PC-9 (cell line): ENCODE measurements at regions not wholly inside any gene's neighbourhood (a gene's known extent, or its start where the extent isn't known, plus 50 kb on each side); places are given as distances from the start of the nearest gene placed in this dataset.

Experiments used
- BruUV-seq: library from RNA; stranded (reverse); fragments of 400-500 nt; replicated peaks from 2 replicates; lab custom pipeline; 2021; lab: Mats Ljungman, UMichigan
- CTCF ChIA-PET: fragments of 300-600 bp; sonication (Branson Sonifier 250); formaldehyde crosslinking; loops from one replicate; lab custom pipeline; 2022; ENCODE audit warnings: antibody characterized with exemption; lab: Charles Lee
- POLR2A ChIA-PET: fragments of 300-600 bp; sonication (Branson Sonifier 250); formaldehyde crosslinking; loops from one replicate; lab custom pipeline; 2022; ENCODE audit warnings: antibody characterized with exemption; ENCODE audit not compliant: unreplicated experiment; lab: Charles Lee
- DNase-seq, 2 experiments: peaks; one replicate each; pipeline versions ENCODE4 v3.0.0 to v3.0.0-alpha.2; 2015 to 2022; ENCODE audit warnings: mixed read lengths in 1 of 2
- H2AFZ ChIP-seq: fragments of 200-600 bp; sonication (generic); 2 replicates; pipeline ENCODE4 v1.8.1; 2017; ENCODE audit warnings: antibody characterized with exemption
- H3F3A ChIP-seq: fragments of 200-600 bp; sonication (generic); 2 replicates; pipeline ENCODE4 v1.8.1; 2017; ENCODE audit warnings: antibody characterized with exemption, mild to moderate bottlenecking, low read depth; ENCODE audit not compliant: insufficient read depth
- H3K27ac ChIP-seq: fragments of 200-600 bp; sonication (generic); 2 replicates; pipeline ENCODE4 v1.6.1; 2016; ENCODE audit warnings: mixed run types
- H3K27me3 ChIP-seq: fragments of 200-600 bp; sonication (generic); 2 replicates; pipeline ENCODE4 v1.6.1; 2016; ENCODE audit warnings: low read depth, mixed run types; ENCODE audit not compliant: insufficient read depth
- H3K36me3 ChIP-seq: fragments of 200-600 bp; sonication (generic); 2 replicates; pipeline ENCODE4 v1.6.1; 2016; ENCODE audit warnings: low read depth, mixed run types
- H3K4me1 ChIP-seq: fragments of 200-600 bp; sonication (generic); replicated peaks from 2 replicates; pipeline ENCODE4 v1.6.1; 2016; ENCODE audit warnings: mixed run types; ENCODE audit not compliant: insufficient read depth
- H3K4me2 ChIP-seq: fragments of 200-600 bp; sonication (generic); 2 replicates; pipeline ENCODE4 v1.6.1; 2017; ENCODE audit warnings: mixed run types
- H3K4me3 ChIP-seq: fragments of 200-600 bp; sonication (generic); 2 replicates; pipeline ENCODE4 v1.6.1; 2016; ENCODE audit warnings: mixed run types
- H3K79me2 ChIP-seq: fragments of 200-600 bp; sonication (generic); 2 replicates; pipeline ENCODE4 v1.6.1; 2017; ENCODE audit warnings: low read depth, mixed run types
- H3K9me2 ChIP-seq: fragments of 200-600 bp; sonication (generic); 2 replicates; pipeline ENCODE4 v1.8.1; 2017; ENCODE audit warnings: mild to moderate bottlenecking; ENCODE audit not compliant: insufficient read depth
- H3K9me3 ChIP-seq: fragments of 200-600 bp; sonication (generic); 2 replicates; pipeline ENCODE4 v1.8.1; 2016; ENCODE audit warnings: low read depth; ENCODE audit not compliant: insufficient read depth
- H4K20me1 ChIP-seq: fragments of 200-600 bp; sonication (generic); 2 replicates; pipeline ENCODE4 v1.8.1; 2017; ENCODE audit not compliant: insufficient read depth
- EZH2 ChIP-seq: fragments of 200-600 bp; sonication (generic); IDR thresholded peaks from 2 replicates; pipeline ENCODE4 v1.8.0; 2017; ENCODE audit warnings: antibody characterized with exemption, low read depth
- intact Hi-C: fragments of 100-400 bp; cut with micrococcal nuclease; formaldehyde crosslinking; loops from one replicate; pipeline ENCODE4 v1.10.0; 2022; ENCODE audit not compliant: unreplicated experiment
- TF ChIP-seq, protein P1 (sequence below): fragments of 200-600 bp; sonication (generic); conservative IDR thresholded peaks from 2 replicates; pipeline ENCODE4 v1.6.1; 2017; ENCODE audit warnings: mixed run types, antibody characterized with exemption, mild to moderate bottlenecking, moderate library complexity

DNA sequence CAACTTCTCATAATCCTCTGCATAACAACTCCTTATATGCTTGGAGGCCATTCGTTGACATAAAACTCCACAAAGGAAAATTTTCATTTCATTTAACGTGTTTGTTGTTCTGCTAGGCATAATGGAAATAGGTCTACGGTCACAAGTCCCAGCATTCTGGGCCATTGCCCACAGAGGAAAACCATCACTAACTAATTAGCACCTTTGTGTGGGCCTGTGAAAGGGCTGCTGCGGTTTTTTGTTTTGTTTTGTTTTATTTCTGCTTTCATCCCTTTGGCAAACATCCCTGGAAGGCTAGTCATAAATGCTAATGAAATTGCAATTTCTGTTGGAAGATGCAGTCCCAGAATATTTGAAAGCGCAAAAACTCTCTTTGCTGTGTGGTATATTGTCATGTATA is 180.3 kb downstream of the RMST start:
- no peak overlapping the region for H2AFZ ChIP-seq
- intact Hi-C loops = no loop called here
- TF ChIP-seq EZH2 = no peak
- TF ChIP-seq, protein P1, sequence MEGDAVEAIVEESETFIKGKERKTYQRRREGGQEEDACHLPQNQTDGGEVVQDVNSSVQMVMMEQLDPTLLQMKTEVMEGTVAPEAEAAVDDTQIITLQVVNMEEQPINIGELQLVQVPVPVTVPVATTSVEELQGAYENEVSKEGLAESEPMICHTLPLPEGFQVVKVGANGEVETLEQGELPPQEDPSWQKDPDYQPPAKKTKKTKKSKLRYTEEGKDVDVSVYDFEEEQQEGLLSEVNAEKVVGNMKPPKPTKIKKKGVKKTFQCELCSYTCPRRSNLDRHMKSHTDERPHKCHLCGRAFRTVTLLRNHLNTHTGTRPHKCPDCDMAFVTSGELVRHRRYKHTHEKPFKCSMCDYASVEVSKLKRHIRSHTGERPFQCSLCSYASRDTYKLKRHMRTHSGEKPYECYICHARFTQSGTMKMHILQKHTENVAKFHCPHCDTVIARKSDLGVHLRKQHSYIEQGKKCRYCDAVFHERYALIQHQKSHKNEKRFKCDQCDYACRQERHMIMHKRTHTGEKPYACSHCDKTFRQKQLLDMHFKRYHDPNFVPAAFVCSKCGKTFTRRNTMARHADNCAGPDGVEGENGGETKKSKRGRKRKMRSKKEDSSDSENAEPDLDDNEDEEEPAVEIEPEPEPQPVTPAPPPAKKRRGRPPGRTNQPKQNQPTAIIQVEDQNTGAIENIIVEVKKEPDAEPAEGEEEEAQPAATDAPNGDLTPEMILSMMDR = no peak
- CTCF ChIA-PET = no interaction called here
- BruUV-seq = no TSS peak
- H3K79me2 ChIP-seq = no peaks in the 10 kb centered on the region
- no peaks in the 10 kb centered on the region for H3K36me3 ChIP-seq
- H3K4me3 ChIP-seq = no peak overlapping the region
- no peak overlapping the region for H3K4me2 ChIP-seq
- no peak for DNase-seq
- H3F3A ChIP-seq = no peaks in the 10 kb centered on the region
- H3K27me3 ChIP-seq = no peaks in the 10 kb centered on the region
- no peak overlapping the region for H3K27ac ChIP-seq
- no peaks in the 10 kb centered on the region for H3K4me1 ChIP-seq
- H3K9me2 ChIP-seq = no peaks in the 10 kb centered on the region
- POLR2A ChIA-PET = no interaction called here
- no peaks in the 10 kb centered on the region for H3K9me3 ChIP-seq
- no peaks in the 10 kb centered on the region for H4K20me1 ChIP-seq

DNA sequence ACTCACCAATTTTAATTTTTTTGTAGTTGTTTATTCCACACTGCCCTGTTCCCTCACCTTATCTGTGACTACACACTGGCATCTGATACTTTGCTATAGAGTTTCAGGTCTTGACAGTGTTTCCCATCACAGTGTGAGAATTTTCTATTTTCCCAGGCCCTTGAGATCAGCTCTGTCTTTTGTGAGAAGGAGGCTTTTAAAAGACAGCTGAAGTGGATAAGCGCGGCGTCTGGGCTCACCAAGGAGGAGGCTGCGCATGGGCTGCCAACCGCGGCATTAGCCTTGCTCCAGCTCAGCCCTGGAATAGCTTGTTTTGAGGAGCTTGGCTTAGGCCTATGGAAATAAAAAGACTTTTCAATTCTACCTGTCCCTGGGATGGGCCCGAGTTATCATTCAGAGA is 181.3 kb downstream of the RMST start:
- ChIA-PET POLR2A (no interaction called here), CTCF (no interaction called here)
- Histone ChIP-seq H3K9me2 (no peaks in the 10 kb centered on the region), H3K4me2 (no peak overlapping the region), H3K79me2 (no peaks in the 10 kb centered on the region), H3K36me3 (no peaks in the 10 kb centered on the region), H4K20me1 (no peaks in the 10 kb centered on the region), H2AFZ (no peak overlapping the region), H3F3A (no peaks in the 10 kb centered on the region), H3K9me3 (no peaks in the 10 kb centered on the region), H3K27ac (no peak overlapping the region), H3K4me3 (no peak overlapping the region), H3K4me1 (no peaks in the 10 kb centered on the region), H3K27me3 (no peaks in the 10 kb centered on the region)
- intact Hi-C loops = no loop called here
- BruUV-seq = no TSS peak
- no peak for DNase-seq
- no peak for TF ChIP-seq EZH2
- TF ChIP-seq, protein P1 = no peak

DNA sequence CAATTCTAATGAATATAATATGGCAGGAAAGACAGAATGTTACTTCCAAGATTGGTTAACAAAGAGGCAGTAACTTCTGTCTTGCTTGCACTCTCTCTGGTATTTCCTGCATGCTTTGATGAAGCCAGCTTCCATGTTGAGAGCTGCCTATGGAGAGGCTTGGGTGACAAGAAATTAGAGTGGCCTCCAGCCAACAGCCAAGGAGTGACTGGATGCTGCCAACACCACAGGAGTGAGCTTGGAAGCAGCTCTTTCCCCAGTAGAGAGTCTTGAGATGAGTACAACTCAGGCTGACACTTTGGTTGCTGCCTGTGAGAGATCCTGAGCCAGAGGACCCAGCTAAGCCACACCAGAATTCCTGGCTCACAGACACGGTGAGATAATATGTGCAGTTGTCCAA is 183.1 kb downstream of the RMST start:
- H3F3A ChIP-seq = no peaks in the 10 kb centered on the region
- H3K9me3 ChIP-seq = no peaks in the 10 kb centered on the region
- H3K27me3 ChIP-seq = no peaks in the 10 kb centered on the region
- TF ChIP-seq, protein P1 = no peak
- no peak for TF ChIP-seq EZH2
- H3K4me2 ChIP-seq = no peak overlapping the region
- no peaks in the 10 kb centered on the region for H3K79me2 ChIP-seq
- H3K36me3 ChIP-seq = no peaks in the 10 kb centered on the region
- POLR2A ChIA-PET = no interaction called here
- no peak overlapping the region for H3K4me3 ChIP-seq
- no peaks in the 10 kb centered on the region for H4K20me1 ChIP-seq
- H3K4me1 ChIP-seq = no peaks in the 10 kb centered on the region
- DNase-seq = no peak
- H3K9me2 ChIP-seq = no peaks in the 10 kb centered on the region
- CTCF ChIA-PET = no interaction called here
- H2AFZ ChIP-seq = no peak overlapping the region
- no TSS peak for BruUV-seq
- intact Hi-C loops = no loop called here
- no peak overlapping the region for H3K27ac ChIP-seq
